Endodermal cell (in vitro differentiated cells): ENCODE measurements at regions not wholly inside any gene's neighbourhood (a gene's known extent, or its start where the extent isn't known, plus 50 kb on each side); places are given as distances from the start of the nearest gene placed in this dataset.

ENCODE experiments used
- DNase-seq: peaks from one replicate; pipeline ENCODE4 v3.0.0-alpha.2; 2017
- H3K27ac ChIP-seq: 2 replicates; pipeline ENCODE4 v1.5.1; 2013; ENCODE audit warnings: mild to moderate bottlenecking, low read depth, low read length, moderate library complexity
- H3K27me3 ChIP-seq: 2 replicates; pipeline ENCODE4 v1.6.1; 2013; ENCODE audit warnings: mild to moderate bottlenecking, low read length, moderate library complexity; ENCODE audit not compliant: insufficient read depth, control insufficient read depth, poor library complexity, severe bottlenecking
- H3K36me3 ChIP-seq: 2 replicates; pipeline ENCODE4 v1.7.0; 2013; ENCODE audit warnings: mild to moderate bottlenecking, low read length, moderate library complexity; ENCODE audit not compliant: control insufficient read depth, insufficient read depth
- H3K4me1 ChIP-seq: one replicate; pipeline ENCODE4 v1.7.0; 2013; ENCODE audit warnings: low read length; ENCODE audit not compliant: control insufficient read depth, insufficient read depth
- H3K4me3 ChIP-seq: 2 replicates; pipeline ENCODE4 v1.5.1; 2013; ENCODE audit warnings: mild to moderate bottlenecking, low read length, moderate library complexity
- H3K9ac ChIP-seq: 2 replicates; pipeline ENCODE4 v1.6.1; 2013; ENCODE audit warnings: mild to moderate bottlenecking, low read length, moderate library complexity; ENCODE audit not compliant: poor library complexity, severe bottlenecking; ENCODE audit errors: extremely low read depth
- H3K9me3 ChIP-seq: 2 replicates; pipeline ENCODE4 v1.6.1; 2013; ENCODE audit warnings: mild to moderate bottlenecking, low read length, moderate library complexity; ENCODE audit not compliant: control insufficient read depth
- H3K27ac Mint-ChIP-seq: 2 replicates; pipeline ENCODE4 v1.8.0; 2020; ENCODE audit warnings: mixed read lengths
- H3K27me3 Mint-ChIP-seq: 2 replicates; pipeline ENCODE4 v1.8.0; 2021; ENCODE audit warnings: mild to moderate bottlenecking, mixed read lengths; ENCODE audit not compliant: insufficient read depth
- H3K36me3 Mint-ChIP-seq: 2 replicates; pipeline ENCODE4 v1.8.0; 2020; ENCODE audit warnings: low read depth, mixed read lengths
- H3K4me1 Mint-ChIP-seq: 2 replicates; pipeline ENCODE4 v1.8.0; 2020; ENCODE audit warnings: mixed read lengths
- H3K4me3 Mint-ChIP-seq: 2 replicates; pipeline ENCODE4 v1.8.0; 2020; ENCODE audit warnings: mild to moderate bottlenecking, moderate library complexity, mixed read lengths
- H3K9me3 Mint-ChIP-seq: 2 replicates; pipeline ENCODE4 v1.8.0; 2020; ENCODE audit warnings: mild to moderate bottlenecking, mixed read lengths
- WGBS, 2 experiments: methylation state at CpG; one replicate each; pipeline versions ENCODE4 v1.1.5 to v1.1.7; 2013; ENCODE audit warnings: missing lambda C conversion rate in 2 of 2, mixed read lengths in 1 of 2; ENCODE audit not compliant: insufficient coverage in 1 of 2, insufficient read length in 1 of 2; 5-methylcytosine and 5-hydroxymethylcytosine counted together
- TF ChIP-seq, protein P1 (sequence below): fragments of 200-600 bp; sonication (generic); conservative IDR thresholded peaks from 2 replicates; pipeline ENCODE4 v1.5.0; 2021; ENCODE audit warnings: antibody characterized with exemption, mild to moderate bottlenecking

GRCh38 chr6:92715991-92716390, 703.4 kb downstream of the EPHA7 start:
- H3K27me3 ChIP-seq = no peaks in the 10 kb centered on the region
- TF ChIP-seq, protein P1, sequence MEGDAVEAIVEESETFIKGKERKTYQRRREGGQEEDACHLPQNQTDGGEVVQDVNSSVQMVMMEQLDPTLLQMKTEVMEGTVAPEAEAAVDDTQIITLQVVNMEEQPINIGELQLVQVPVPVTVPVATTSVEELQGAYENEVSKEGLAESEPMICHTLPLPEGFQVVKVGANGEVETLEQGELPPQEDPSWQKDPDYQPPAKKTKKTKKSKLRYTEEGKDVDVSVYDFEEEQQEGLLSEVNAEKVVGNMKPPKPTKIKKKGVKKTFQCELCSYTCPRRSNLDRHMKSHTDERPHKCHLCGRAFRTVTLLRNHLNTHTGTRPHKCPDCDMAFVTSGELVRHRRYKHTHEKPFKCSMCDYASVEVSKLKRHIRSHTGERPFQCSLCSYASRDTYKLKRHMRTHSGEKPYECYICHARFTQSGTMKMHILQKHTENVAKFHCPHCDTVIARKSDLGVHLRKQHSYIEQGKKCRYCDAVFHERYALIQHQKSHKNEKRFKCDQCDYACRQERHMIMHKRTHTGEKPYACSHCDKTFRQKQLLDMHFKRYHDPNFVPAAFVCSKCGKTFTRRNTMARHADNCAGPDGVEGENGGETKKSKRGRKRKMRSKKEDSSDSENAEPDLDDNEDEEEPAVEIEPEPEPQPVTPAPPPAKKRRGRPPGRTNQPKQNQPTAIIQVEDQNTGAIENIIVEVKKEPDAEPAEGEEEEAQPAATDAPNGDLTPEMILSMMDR = no peak
- no peak overlapping the region for H3K4me3 ChIP-seq
- H3K4me1 Mint-ChIP-seq = no peaks in the 10 kb centered on the region
- no peak for DNase-seq
- no peak overlapping the region for H3K9ac ChIP-seq
- H3K4me3 Mint-ChIP-seq = no peak overlapping the region
- H3K27ac ChIP-seq = no peak overlapping the region
- H3K36me3 ChIP-seq = no peaks in the 10 kb centered on the region
- no peaks in the 10 kb centered on the region for H3K36me3 Mint-ChIP-seq
- H3K4me1 ChIP-seq = no peaks in the 10 kb centered on the region
- no peaks in the 10 kb centered on the region for H3K9me3 ChIP-seq
- no peaks in the 10 kb centered on the region for H3K27me3 Mint-ChIP-seq
- peaks cover 3% of the 10 kb centered on the region for H3K9me3 Mint-ChIP-seq
- no peak overlapping the region for H3K27ac Mint-ChIP-seq

GRCh38 chr6:92714346-92714745, 705.0 kb downstream of the EPHA7 start:
- Mint-ChIP-seq H3K27me3 (no peaks in the 10 kb centered on the region), H3K4me1 (no peaks in the 10 kb centered on the region), H3K27ac (no peak overlapping the region), H3K36me3 (no peaks in the 10 kb centered on the region), H3K9me3 (no peaks in the 10 kb centered on the region), H3K4me3 (no peak overlapping the region)
- H3K4me3 ChIP-seq = no peak overlapping the region
- DNase-seq = no peak
- no peaks in the 10 kb centered on the region for H3K9me3 ChIP-seq
- no peak overlapping the region for H3K27ac ChIP-seq
- H3K36me3 ChIP-seq = no peaks in the 10 kb centered on the region
- H3K27me3 ChIP-seq = no peaks in the 10 kb centered on the region
- no peaks in the 10 kb centered on the region for H3K4me1 ChIP-seq
- H3K9ac ChIP-seq = no peak overlapping the region
- TF ChIP-seq, protein P1 = no peak

DNA sequence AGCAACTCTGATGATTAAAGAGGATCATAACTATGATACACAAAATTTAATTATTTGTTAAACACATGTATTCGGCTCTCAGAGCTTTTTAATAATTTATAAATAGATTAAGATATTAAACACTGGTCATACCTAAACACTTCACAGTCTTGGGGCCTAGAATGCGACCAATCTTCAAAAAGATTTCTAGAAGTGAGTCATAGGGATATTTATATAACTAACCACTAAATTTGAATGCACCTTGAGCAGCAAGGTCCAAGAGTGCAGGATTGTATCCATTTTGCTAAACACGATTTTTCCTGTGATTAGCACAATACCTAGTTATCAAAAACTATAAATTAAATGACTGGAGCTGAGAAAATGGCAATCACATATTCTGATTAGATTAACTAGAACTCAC, 709.3 kb downstream of the EPHA7 start:
- Histone ChIP-seq H3K27me3 (no peaks in the 10 kb centered on the region), H3K4me3 (no peak overlapping the region), H3K9ac (no peak overlapping the region), H3K9me3 (no peaks in the 10 kb centered on the region), H3K27ac (no peak overlapping the region), H3K4me1 (no peaks in the 10 kb centered on the region), H3K36me3 (no peaks in the 10 kb centered on the region)
- H3K9me3 Mint-ChIP-seq = no peaks in the 10 kb centered on the region
- H3K27ac Mint-ChIP-seq = no peak overlapping the region
- WGBS, 2 experiments = 45 to 100% methylated on average over 1 of the region's 3 CpGs
- H3K4me1 Mint-ChIP-seq = no peaks in the 10 kb centered on the region
- no peaks in the 10 kb centered on the region for H3K27me3 Mint-ChIP-seq
- H3K4me3 Mint-ChIP-seq = no peak overlapping the region
- no peak for DNase-seq
- TF ChIP-seq, protein P1 = no peak
- no peaks in the 10 kb centered on the region for H3K36me3 Mint-ChIP-seq
